ENCODE measurements at regions not wholly inside any gene's neighbourhood (a gene's known extent, or its start where the extent isn't known, plus 50 kb on each side); places are given as distances from the start of the nearest gene placed in this dataset.

DNA sequence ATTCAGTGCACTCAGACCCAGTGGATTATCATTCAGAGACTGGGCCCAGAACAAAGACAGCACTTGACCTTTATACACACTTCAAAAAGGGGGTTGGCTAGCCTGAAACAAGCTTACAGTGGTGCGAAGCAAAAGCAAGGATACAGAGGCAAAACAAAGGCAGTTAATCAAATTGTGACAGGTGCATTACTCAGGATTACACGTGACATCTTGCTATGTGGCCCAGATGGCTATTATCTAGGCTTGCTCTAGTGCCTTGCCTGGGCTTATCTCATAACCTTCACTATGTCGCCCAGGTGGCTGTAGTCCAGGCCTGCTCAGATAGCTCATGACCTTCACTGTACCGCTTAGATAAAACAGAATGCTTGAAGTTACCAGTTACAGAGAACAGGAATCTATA, 1092.1 kb upstream of the PRKX start:
- Mint-ChIP-seq H3K27ac (no peak overlapping the region), H3K9me3 (peaks cover 7% of the 10 kb centered on the region), H3K4me3 (no peak overlapping the region), H3K4me1 (ENCODE audit: low read depth) (no peaks in the 10 kb centered on the region), H3K27me3 (no peaks in the 10 kb centered on the region), H3K36me3 (ENCODE audit: low read depth) (no peaks in the 10 kb centered on the region)
- ChIA-PET POLR2A (no interaction called here), CTCF (no interaction called here)
- no peaks in the 10 kb centered on the region for H3K36me3 ChIP-seq (ENCODE audit: insufficient read depth, low read length)
- H3K27me3 ChIP-seq (ENCODE audit: control insufficient read depth in 1 of 2, insufficient read depth in 2 of 2, low read length in 2 of 2), result no peaks in the 10 kb centered on the region
- H3K4me1 ChIP-seq (ENCODE audit: insufficient read depth, low read length), result no peaks in the 10 kb centered on the region
- H3K27ac ChIP-seq (ENCODE audit: low read depth in 1 of 2, low read length in 2 of 2), result no peak overlapping the region
- H3K4me3 ChIP-seq (ENCODE audit: low read length), result no peak overlapping the region
- ATAC-seq (ENCODE audit: poor library complexity) (no peak), DNase-seq (no peak)
- TF ChIP-seq, protein P1, sequence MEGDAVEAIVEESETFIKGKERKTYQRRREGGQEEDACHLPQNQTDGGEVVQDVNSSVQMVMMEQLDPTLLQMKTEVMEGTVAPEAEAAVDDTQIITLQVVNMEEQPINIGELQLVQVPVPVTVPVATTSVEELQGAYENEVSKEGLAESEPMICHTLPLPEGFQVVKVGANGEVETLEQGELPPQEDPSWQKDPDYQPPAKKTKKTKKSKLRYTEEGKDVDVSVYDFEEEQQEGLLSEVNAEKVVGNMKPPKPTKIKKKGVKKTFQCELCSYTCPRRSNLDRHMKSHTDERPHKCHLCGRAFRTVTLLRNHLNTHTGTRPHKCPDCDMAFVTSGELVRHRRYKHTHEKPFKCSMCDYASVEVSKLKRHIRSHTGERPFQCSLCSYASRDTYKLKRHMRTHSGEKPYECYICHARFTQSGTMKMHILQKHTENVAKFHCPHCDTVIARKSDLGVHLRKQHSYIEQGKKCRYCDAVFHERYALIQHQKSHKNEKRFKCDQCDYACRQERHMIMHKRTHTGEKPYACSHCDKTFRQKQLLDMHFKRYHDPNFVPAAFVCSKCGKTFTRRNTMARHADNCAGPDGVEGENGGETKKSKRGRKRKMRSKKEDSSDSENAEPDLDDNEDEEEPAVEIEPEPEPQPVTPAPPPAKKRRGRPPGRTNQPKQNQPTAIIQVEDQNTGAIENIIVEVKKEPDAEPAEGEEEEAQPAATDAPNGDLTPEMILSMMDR (IDR thresholded peaks at IDR 0.05), result no peak
- intact Hi-C loops (cut with DNase I, micrococcal nuclease), result no loop called here
- no peaks in the 10 kb centered on the region for H3K9me3 ChIP-seq (ENCODE audit: control insufficient read depth in 1 of 2, insufficient read depth in 1 of 2, low read length in 2 of 2)

GRCh38 chrX:4800756-4801155, 1087.3 kb upstream of the PRKX start:
- no peaks in the 10 kb centered on the region for H3K4me1 Mint-ChIP-seq (ENCODE audit: low read depth)
- no peak for ATAC-seq (ENCODE audit: poor library complexity)
- no peak overlapping the region for H3K27ac Mint-ChIP-seq
- ChIA-PET POLR2A (no interaction called here), CTCF (no interaction called here)
- H3K9me3 Mint-ChIP-seq, result peaks cover 3% of the 10 kb centered on the region
- H3K36me3 Mint-ChIP-seq (ENCODE audit: low read depth), result no peaks in the 10 kb centered on the region
- intact Hi-C loops (cut with DNase I, micrococcal nuclease), result no loop called here
- Histone ChIP-seq H3K27ac (ENCODE audit: low read depth in 1 of 2, low read length in 2 of 2) (no peak overlapping the region), H3K4me1 (ENCODE audit: insufficient read depth, low read length) (no peaks in the 10 kb centered on the region), H3K9me3 (ENCODE audit: control insufficient read depth in 1 of 2, insufficient read depth in 1 of 2, low read length in 2 of 2) (no peaks in the 10 kb centered on the region), H3K4me3 (ENCODE audit: low read length) (no peak overlapping the region), H3K27me3 (ENCODE audit: control insufficient read depth in 1 of 2, insufficient read depth in 2 of 2, low read length in 2 of 2) (no peaks in the 10 kb centered on the region), H3K36me3 (ENCODE audit: insufficient read depth, low read length) (no peaks in the 10 kb centered on the region)
- no peak overlapping the region for H3K4me3 Mint-ChIP-seq
- TF ChIP-seq, protein P1 (IDR thresholded peaks at IDR 0.05), result no peak
- no peak for DNase-seq
- no peaks in the 10 kb centered on the region for H3K27me3 Mint-ChIP-seq

DNA sequence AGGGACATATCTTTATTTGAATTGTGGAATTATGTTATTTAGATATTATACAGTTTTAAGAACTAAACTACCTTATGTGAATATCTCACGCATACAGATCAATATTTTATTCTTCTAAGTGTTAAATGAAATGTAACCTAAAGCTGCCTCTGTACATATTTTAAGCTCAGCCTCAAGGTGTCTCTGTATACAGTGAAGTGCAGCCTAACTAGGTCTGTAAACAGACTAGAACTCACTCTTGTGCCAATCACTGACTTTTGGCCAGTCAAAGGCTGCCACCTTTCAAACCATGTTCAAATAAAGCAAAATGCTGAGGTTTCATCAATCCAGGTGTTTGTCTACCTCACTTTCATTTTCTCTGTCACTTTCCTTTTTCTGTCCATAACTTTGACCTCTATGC, 1074.5 kb upstream of the PRKX start:
- H3K27me3 ChIP-seq (ENCODE audit: control insufficient read depth in 1 of 2, insufficient read depth in 2 of 2, low read length in 2 of 2), result no peaks in the 10 kb centered on the region
- no peaks in the 10 kb centered on the region for H3K36me3 ChIP-seq (ENCODE audit: insufficient read depth, low read length)
- no peaks in the 10 kb centered on the region for H3K9me3 Mint-ChIP-seq
- no peaks in the 10 kb centered on the region for H3K4me1 Mint-ChIP-seq (ENCODE audit: low read depth)
- ChIA-PET CTCF (no interaction called here), POLR2A (no interaction called here)
- H3K4me1 ChIP-seq (ENCODE audit: insufficient read depth, low read length), result no peaks in the 10 kb centered on the region
- no peak overlapping the region for H3K27ac Mint-ChIP-seq
- H3K4me3 ChIP-seq (ENCODE audit: low read length), result no peak overlapping the region
- H3K27me3 Mint-ChIP-seq, result no peaks in the 10 kb centered on the region
- no peaks in the 10 kb centered on the region for H3K36me3 Mint-ChIP-seq (ENCODE audit: low read depth)
- H3K27ac ChIP-seq (ENCODE audit: low read depth in 1 of 2, low read length in 2 of 2), result no peak overlapping the region
- DNase-seq, result no peak
- peaks cover 0 to 5% of the 10 kb centered on the region in 2 experiments for H3K9me3 ChIP-seq (ENCODE audit: control insufficient read depth in 1 of 2, insufficient read depth in 1 of 2, low read length in 2 of 2)
- intact Hi-C loops (cut with DNase I, micrococcal nuclease), result no loop called here
- H3K4me3 Mint-ChIP-seq, result no peak overlapping the region
- no peak for ATAC-seq (ENCODE audit: poor library complexity)
- TF ChIP-seq, protein P1 (IDR thresholded peaks at IDR 0.05), result no peak

All from CD4-positive, alpha-beta T cell (primary cell).